Osteocyte (in vitro differentiated cells): ENCODE measurements at regions not wholly inside any gene's neighbourhood (a gene's known extent, or its start where the extent isn't known, plus 50 kb on each side); places are given as distances from the start of the nearest gene placed in this dataset.
A peak's percentile ranks its signal among the peaks of the same experiment; 100 is the strongest.

Experiments used
- DNase-seq: peaks from one replicate; pipeline ENCODE4 v3.0.0; 2021; ENCODE audit warnings: mixed read lengths; ENCODE audit not compliant: unreplicated experiment; ENCODE audit errors: extremely low spot score
- H3K27ac Mint-ChIP-seq: one replicate; pipeline ENCODE4 v1.8.0; 2021; ENCODE audit warnings: mild to moderate bottlenecking, mixed read lengths; ENCODE audit not compliant: unreplicated experiment
- H3K27me3 Mint-ChIP-seq: one replicate; pipeline ENCODE4 v1.8.0; 2021; ENCODE audit warnings: mixed read lengths; ENCODE audit not compliant: unreplicated experiment
- H3K36me3 Mint-ChIP-seq: one replicate; pipeline ENCODE4 v1.8.0; 2021; ENCODE audit warnings: mixed read lengths; ENCODE audit not compliant: unreplicated experiment
- H3K4me1 Mint-ChIP-seq: one replicate; pipeline ENCODE4 v1.8.0; 2021; ENCODE audit warnings: mixed read lengths; ENCODE audit not compliant: unreplicated experiment
- H3K4me3 Mint-ChIP-seq: one replicate; pipeline ENCODE4 v1.8.0; 2021; ENCODE audit warnings: mild to moderate bottlenecking, moderate library complexity, mixed read lengths; ENCODE audit not compliant: unreplicated experiment
- H3K9me3 Mint-ChIP-seq: one replicate; pipeline ENCODE4 v1.8.0; 2021; ENCODE audit warnings: mixed read lengths; ENCODE audit not compliant: unreplicated experiment
- CTCF ChIP-seq: fragments of 200-600 bp; sonication (generic); IDR thresholded peaks from 2 replicates; pipeline ENCODE4 v1.5.0; 2021; ENCODE audit warnings: antibody characterized with exemption, mild to moderate bottlenecking, moderate library complexity

GRCh38 chr10:118442032-118442431, 99.9 kb upstream of the FAM204A start:
- H3K4me3 Mint-ChIP-seq = no peak overlapping the region
- no peak for DNase-seq
- no peak for TF ChIP-seq CTCF
- H3K9me3 Mint-ChIP-seq = no peaks in the 10 kb centered on the region
- H3K4me1 Mint-ChIP-seq = no peaks in the 10 kb centered on the region
- peaks cover 6% of the 10 kb centered on the region for H3K27me3 Mint-ChIP-seq
- no peaks in the 10 kb centered on the region for H3K36me3 Mint-ChIP-seq
- no peak overlapping the region for H3K27ac Mint-ChIP-seq

DNA sequence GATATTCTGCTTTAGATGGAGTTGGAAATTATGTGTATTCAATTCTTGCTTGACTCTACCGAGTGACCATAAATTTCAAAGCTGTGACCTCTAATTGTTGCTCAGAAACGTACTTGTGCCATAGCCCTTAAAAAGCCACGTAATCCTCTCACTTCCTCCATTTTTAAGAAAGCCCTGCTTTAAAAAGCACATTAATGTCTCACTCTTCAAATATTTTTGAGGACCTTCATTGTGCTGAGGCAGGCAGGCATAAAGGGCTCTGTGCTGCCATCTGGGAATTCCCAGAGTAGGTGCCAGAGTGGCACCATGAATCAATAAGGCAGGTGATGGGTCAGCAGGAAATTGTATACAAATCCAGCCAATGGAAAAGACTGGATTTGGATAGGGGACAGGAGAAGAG, 97.7 kb upstream of the FAM204A start:
- TF ChIP-seq CTCF = no peak
- no peaks in the 10 kb centered on the region for H3K36me3 Mint-ChIP-seq
- no peak overlapping the region for H3K27ac Mint-ChIP-seq
- H3K4me1 Mint-ChIP-seq = no peaks in the 10 kb centered on the region
- no peak overlapping the region for H3K4me3 Mint-ChIP-seq
- DNase-seq = no peak
- H3K27me3 Mint-ChIP-seq = peaks cover 7% of the 10 kb centered on the region
- no peaks in the 10 kb centered on the region for H3K9me3 Mint-ChIP-seq

DNA sequence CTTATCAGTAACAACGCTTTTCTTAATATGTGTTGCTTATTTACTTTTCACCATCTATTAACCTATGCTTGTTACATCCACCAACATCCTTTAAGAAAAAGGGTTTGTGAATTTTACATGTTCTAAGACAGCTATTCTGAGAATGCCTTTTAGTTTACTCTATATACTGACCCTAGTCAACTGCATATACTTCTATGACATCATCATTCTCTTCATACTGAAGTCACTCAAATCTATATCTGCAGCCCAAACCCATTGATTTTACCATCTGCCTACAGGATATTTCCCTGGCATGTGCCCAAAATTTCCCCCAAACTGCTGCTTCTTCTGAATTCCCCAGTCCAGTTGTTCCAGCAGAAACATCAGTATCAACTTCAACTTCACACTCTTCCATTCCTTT, 94.6 kb upstream of the FAM204A start:
- no peaks in the 10 kb centered on the region for H3K9me3 Mint-ChIP-seq
- no peaks in the 10 kb centered on the region for H3K4me1 Mint-ChIP-seq
- H3K27me3 Mint-ChIP-seq = peaks cover 12% of the 10 kb centered on the region
- TF ChIP-seq CTCF = no peak
- DNase-seq = no peak
- H3K4me3 Mint-ChIP-seq = no peak overlapping the region
- no peak overlapping the region for H3K27ac Mint-ChIP-seq
- no peaks in the 10 kb centered on the region for H3K36me3 Mint-ChIP-seq

- no peak overlapping the region for H3K27ac Mint-ChIP-seq
- H3K27me3 Mint-ChIP-seq = peaks cover 8% of the 10 kb centered on the region
- H3K4me1 Mint-ChIP-seq = no peaks in the 10 kb centered on the region
- no peak for TF ChIP-seq CTCF
- H3K9me3 Mint-ChIP-seq = no peaks in the 10 kb centered on the region
- no peaks in the 10 kb centered on the region for H3K36me3 Mint-ChIP-seq
- DNase-seq = no peak
- H3K4me3 Mint-ChIP-seq = no peak overlapping the region
Observed at GRCh38 chr10:118430190-118430589, 88.1 kb upstream of the FAM204A start.

DNA sequence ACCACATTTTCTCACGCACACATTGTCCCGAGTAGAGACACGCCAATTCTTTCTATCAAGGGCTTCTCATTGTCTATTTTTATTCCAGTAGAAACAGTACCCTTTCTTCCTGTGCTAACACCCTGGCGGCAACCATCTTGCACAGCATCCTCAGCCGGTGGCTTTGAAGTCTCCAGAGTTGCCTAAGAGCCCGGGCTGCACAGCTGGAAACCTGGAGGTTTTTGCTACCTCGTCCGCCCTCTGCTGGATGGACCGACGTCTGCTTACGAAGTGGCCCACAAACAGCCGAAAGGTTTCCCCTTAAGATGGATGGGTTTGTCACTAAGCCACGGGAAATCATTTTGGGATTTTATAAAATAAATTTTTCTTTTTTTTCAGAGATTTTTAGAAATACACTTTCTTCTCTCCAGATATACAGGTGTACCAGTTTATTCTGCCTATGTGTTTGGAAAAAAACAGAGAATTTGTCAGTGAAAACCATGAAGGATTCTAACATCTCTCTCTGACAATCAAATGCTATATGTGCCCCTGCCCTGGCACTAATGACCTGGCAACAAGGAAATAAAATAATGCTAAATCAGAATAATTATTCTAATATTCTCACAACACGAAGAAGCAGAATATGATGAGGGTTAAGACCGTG, 81.8 kb upstream of the FAM204A start:
- no peaks in the 10 kb centered on the region for H3K4me1 Mint-ChIP-seq
- peak; percentile 89 for DNase-seq
- H3K27me3 Mint-ChIP-seq = peaks cover 9% of the 10 kb centered on the region
- H3K4me3 Mint-ChIP-seq = no peak overlapping the region
- no peak overlapping the region for H3K27ac Mint-ChIP-seq
- no peaks in the 10 kb centered on the region for H3K9me3 Mint-ChIP-seq
- peak; percentile 86 for TF ChIP-seq CTCF
- H3K36me3 Mint-ChIP-seq = no peaks in the 10 kb centered on the region
